Mesothelial cell of epicardium (in vitro differentiated cells): ENCODE measurements at regions not wholly inside any gene's neighbourhood (a gene's known extent, or its start where the extent isn't known, plus 50 kb on each side); places are given as distances from the start of the nearest gene placed in this dataset.

Experiments used
- DNase-seq, 2 experiments: peaks; one replicate each; pipeline ENCODE4 v3.0.0; 2021; ENCODE audit warnings: low spot score in 2 of 2; ENCODE audit not compliant: unreplicated experiment in 2 of 2
- H3K27ac Mint-ChIP-seq: 2 replicates; pipeline ENCODE4 v1.8.0; 2021; ENCODE audit warnings: mixed read lengths
- H3K27me3 Mint-ChIP-seq: 2 replicates; pipeline ENCODE4 v1.8.0; 2021; ENCODE audit warnings: low read depth, mixed read lengths
- H3K36me3 Mint-ChIP-seq: 2 replicates; pipeline ENCODE4 v1.8.0; 2021; ENCODE audit warnings: mixed read lengths
- H3K4me1 Mint-ChIP-seq: 2 replicates; pipeline ENCODE4 v1.8.0; 2021; ENCODE audit warnings: mixed read lengths
- H3K4me3 Mint-ChIP-seq: 2 replicates; pipeline ENCODE4 v1.8.0; 2021; ENCODE audit warnings: mild to moderate bottlenecking, moderate library complexity, mixed read lengths
- H3K9me3 Mint-ChIP-seq: 2 replicates; pipeline ENCODE4 v1.8.0; 2021; ENCODE audit warnings: mixed read lengths
- TF ChIP-seq, protein P1 (sequence below): fragments of 200-600 bp; sonication (generic); IDR thresholded peaks from one replicate; pipeline ENCODE4 v1.5.0; 2021; ENCODE audit warnings: antibody characterized with exemption; ENCODE audit not compliant: unreplicated experiment

DNA sequence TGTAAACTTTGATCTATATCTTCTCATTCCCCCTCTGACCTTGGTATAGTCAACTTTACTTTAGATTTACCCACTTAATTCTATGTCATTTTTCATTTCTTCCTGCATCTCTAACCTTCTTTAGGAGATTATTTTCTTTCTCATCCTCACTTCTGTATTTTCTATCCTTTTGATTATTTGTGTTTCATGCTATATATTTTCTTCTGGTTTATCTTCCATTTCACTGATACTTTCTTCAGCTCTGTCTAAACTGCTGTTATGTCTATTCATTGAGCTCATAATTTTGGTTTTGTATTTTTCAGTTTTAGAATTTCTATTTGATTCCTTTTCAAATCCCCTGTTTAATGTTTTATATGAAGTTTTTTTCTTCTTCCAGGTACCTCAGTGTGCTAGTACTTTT lies 171.1 kb upstream of the LYZL1 start:
- H3K27ac Mint-ChIP-seq, result no peak overlapping the region
- TF ChIP-seq, protein P1, sequence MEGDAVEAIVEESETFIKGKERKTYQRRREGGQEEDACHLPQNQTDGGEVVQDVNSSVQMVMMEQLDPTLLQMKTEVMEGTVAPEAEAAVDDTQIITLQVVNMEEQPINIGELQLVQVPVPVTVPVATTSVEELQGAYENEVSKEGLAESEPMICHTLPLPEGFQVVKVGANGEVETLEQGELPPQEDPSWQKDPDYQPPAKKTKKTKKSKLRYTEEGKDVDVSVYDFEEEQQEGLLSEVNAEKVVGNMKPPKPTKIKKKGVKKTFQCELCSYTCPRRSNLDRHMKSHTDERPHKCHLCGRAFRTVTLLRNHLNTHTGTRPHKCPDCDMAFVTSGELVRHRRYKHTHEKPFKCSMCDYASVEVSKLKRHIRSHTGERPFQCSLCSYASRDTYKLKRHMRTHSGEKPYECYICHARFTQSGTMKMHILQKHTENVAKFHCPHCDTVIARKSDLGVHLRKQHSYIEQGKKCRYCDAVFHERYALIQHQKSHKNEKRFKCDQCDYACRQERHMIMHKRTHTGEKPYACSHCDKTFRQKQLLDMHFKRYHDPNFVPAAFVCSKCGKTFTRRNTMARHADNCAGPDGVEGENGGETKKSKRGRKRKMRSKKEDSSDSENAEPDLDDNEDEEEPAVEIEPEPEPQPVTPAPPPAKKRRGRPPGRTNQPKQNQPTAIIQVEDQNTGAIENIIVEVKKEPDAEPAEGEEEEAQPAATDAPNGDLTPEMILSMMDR, result no peak

DNA sequence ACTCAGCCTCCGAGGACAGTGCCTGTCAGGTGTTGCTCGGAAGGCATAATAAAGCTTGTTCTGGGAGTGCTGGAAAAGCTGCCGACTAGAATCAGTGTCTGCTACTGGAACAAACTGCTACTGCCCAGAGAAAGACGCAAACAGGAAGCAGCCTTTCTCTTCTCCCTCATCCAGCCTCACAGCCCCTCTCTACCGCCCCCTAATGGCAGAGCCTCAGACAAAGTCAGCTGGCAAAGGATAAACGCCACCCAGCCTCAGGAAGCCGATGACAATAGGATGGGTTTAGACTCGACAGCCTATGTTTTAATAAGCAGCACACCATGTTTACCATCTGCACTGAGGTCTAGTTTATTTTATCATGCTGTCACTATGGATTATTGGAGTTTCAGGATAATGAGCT lies 169.5 kb upstream of the LYZL1 start:
- Mint-ChIP-seq H3K27ac (peak overlapping the region; percentile 32), H3K9me3 (peaks cover 22% of the 10 kb centered on the region), H3K27me3 (no peaks in the 10 kb centered on the region), H3K4me1 (peaks cover 12% of the 10 kb centered on the region), H3K36me3 (peaks cover 24% of the 10 kb centered on the region), H3K4me3 (no peak overlapping the region)
- TF ChIP-seq, protein P1, result peak; percentile 47
- no peak for DNase-seq

More for the DNA sequence above, 171.1 kb upstream of the LYZL1 start:
- Mint-ChIP-seq H3K4me1 (peaks cover 28% of the 10 kb centered on the region), H3K9me3 (peaks cover 18% of the 10 kb centered on the region), H3K36me3 (peaks cover 20% of the 10 kb centered on the region), H3K27me3 (no peaks in the 10 kb centered on the region), H3K4me3 (no peak overlapping the region)
- DNase-seq, result no peak

DNA sequence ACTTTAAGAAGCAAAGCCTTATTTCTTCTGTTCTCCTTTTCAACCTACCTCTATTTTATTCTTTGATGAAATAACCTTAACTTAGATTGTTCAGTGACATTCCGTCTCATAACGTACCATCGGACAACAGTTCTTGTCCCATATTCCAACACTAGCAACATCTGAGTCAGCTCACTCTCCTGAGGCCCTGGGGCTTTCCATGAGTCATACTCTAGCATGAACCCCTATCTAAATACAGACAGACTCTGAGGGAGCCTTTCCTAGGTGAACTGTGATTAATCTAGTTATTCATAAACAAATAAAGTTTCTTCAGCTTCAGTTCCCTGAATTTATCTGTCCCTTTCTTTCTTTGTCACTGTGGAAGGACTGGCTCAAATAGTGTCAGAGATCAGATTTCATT lies 168.7 kb upstream of the LYZL1 start:
- Mint-ChIP-seq H3K4me1 (peaks cover 12% of the 10 kb centered on the region), H3K36me3 (peaks cover 21% of the 10 kb centered on the region), H3K9me3 (peaks cover 22% of the 10 kb centered on the region), H3K27ac (peak overlapping the region; percentile 89), H3K27me3 (no peaks in the 10 kb centered on the region), H3K4me3 (no peak overlapping the region)
- no peak for DNase-seq
- TF ChIP-seq, protein P1, result no peak

DNA sequence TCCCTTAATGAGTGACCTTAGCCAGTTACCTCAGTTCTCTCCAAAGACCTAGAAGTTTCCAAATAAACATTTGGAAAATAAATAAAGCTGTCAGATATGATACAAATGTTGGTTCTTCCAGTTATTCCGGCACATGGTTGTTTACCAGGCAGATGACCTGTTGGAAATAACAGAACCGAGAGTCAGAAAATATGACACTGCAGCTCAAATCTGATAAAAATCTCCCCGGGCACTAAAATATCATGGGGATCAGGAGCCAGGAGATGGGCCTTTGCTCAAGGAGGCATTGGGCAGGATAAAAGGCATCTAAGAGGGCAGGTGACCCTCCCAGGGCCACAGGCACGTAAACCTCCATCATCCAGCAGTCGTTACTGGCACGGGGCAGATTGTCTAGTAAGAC lies 164.0 kb upstream of the LYZL1 start:
- no peak for DNase-seq
- peaks cover 5% of the 10 kb centered on the region for H3K36me3 Mint-ChIP-seq
- H3K4me3 Mint-ChIP-seq, result no peak overlapping the region
- peak overlapping the region; percentile 74 for H3K27ac Mint-ChIP-seq
- H3K4me1 Mint-ChIP-seq, result peaks cover 37% of the 10 kb centered on the region
- no peaks in the 10 kb centered on the region for H3K27me3 Mint-ChIP-seq
- TF ChIP-seq, protein P1, result no peak
- H3K9me3 Mint-ChIP-seq, result peaks cover 4% of the 10 kb centered on the region

DNA sequence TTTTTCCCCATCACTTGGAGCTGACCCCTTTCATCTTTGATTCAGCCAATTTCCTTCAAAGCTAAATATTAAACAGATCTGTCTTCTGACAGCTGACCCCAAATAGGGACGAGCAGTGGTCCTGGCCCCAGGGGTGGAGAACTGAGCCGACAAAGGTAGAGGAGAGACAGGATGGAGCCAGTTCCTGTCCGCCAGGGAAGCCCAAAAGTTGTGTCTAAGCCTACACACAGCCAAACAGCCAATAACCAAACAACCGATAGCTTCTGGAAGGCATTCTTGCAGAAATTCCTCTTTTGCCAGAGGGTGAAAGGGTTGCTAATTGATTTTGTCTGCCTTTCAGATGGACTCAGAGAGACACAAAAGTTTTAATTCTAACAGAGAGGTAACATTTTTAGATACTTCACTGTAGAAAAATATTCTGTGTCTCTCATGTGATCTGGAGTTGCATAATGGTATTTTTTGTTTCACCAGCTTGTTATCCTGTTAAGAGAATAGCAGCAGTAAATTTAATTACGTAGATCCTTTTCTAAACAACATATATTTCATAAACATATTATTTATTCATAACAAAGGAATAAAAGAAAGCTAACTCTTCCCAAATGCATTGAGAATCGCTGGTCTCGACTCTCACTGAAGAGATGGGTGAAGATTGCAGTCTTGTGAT lies 161.7 kb upstream of the LYZL1 start:
- TF ChIP-seq, protein P1, result no peak
- DNase-seq, result no peak
- H3K27me3 Mint-ChIP-seq, result no peaks in the 10 kb centered on the region
- H3K4me1 Mint-ChIP-seq, result peaks cover 42% of the 10 kb centered on the region
- peaks cover 3% of the 10 kb centered on the region for H3K36me3 Mint-ChIP-seq
- peaks cover 4% of the 10 kb centered on the region for H3K9me3 Mint-ChIP-seq
- H3K4me3 Mint-ChIP-seq, result no peak overlapping the region
- H3K27ac Mint-ChIP-seq, result peak overlapping the region; percentile 71

DNA sequence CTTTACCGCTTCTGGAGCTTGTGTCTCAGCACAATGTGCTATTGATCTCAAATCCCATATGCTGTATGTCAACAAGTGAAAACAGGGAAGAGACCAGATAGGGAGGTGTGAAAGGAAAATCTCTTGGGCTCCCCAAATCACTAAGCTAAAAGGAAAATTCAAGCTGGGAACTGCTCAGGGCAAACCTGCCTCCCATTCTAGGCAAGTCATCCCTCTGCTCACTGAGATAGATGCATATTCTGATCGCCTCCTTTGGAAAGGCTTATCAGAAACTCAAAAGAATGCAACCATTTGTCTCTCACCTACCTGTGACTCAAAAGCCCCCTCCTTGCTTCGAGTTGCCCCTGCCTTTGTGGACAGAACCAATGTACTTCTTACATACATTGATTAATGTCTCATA lies 161.1 kb upstream of the LYZL1 start:
- TF ChIP-seq, protein P1, result no peak
- no peak overlapping the region for H3K4me3 Mint-ChIP-seq
- H3K36me3 Mint-ChIP-seq, result peaks cover 3% of the 10 kb centered on the region
- H3K27me3 Mint-ChIP-seq, result no peaks in the 10 kb centered on the region
- peak overlapping the region; percentile 71 for H3K27ac Mint-ChIP-seq
- peaks cover 4% of the 10 kb centered on the region for H3K9me3 Mint-ChIP-seq
- H3K4me1 Mint-ChIP-seq, result peaks cover 48% of the 10 kb centered on the region
- no peak for DNase-seq
